Ishikawa (cell line): ENCODE measurements at regions not wholly inside any gene's neighbourhood (a gene's known extent, or its start where the extent isn't known, plus 50 kb on each side); places are given as distances from the start of the nearest gene placed in this dataset.

Source experiments
- EP300 ChIP-seq: IDR thresholded peaks from 2 replicates; pipeline ENCODE4 v1.6.1; 2012; ENCODE audit warnings: borderline replicate concordance
- RAD21 ChIP-seq: IDR thresholded peaks from 2 replicates; pipeline ENCODE4 v1.6.1; 2012; ENCODE audit warnings: low read depth
- REST ChIP-seq: IDR thresholded peaks from 2 replicates; pipeline ENCODE4 v1.6.1; 2012; ENCODE audit warnings: low read depth, mild to moderate bottlenecking
- ZBTB7A ChIP-seq: IDR thresholded peaks from 2 replicates; pipeline ENCODE4 v1.6.1; 2012; ENCODE audit warnings: low read depth

DNA sequence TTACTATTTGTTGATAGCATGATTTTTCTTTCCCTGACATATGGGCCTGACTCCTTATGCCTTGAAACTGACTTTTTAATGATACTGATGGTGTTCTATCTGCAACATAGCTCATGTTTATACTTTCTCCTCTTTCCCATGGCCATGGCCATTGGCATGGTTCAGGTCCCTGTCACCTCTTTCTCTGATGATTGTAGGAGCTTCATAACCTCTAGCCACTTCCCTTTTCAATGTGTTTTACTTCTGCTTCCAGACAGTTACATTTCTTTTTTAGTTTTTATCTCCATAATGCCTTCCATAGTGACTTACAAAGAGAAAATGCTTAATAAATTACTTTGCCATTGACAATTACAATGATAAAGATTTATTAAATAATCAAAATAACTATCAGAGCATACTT, 177.9 kb upstream of the SETBP1 start:
- TF ChIP-seq RAD21, result no peak
- TF ChIP-seq EP300, result no peak
- TF ChIP-seq ZBTB7A, result no peak
- TF ChIP-seq REST, result no peak
